ENCODE measurements at regions not wholly inside any gene's neighbourhood (a gene's known extent, or its start where the extent isn't known, plus 50 kb on each side); places are given as distances from the start of the nearest gene placed in this dataset.

DNA sequence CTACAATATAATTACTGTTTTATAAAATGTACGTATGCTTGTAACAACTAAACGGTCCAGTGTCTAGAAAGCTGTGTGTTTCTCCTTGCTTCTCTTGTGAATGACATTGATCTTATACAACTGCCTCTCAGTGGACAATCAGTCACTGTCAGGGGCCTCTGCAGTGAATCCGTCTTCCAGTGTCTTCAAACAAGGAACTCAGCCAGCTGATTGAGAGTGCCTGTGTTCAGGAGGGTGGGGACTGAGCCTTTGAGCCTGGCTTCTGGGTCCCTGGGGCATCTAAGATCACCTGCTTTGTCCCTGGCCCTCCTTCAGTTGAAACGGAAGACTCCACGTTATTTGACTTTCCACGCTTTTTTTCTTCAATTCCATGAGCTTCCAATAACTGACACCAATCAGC is 133.1 kb upstream of the SFSWAP start:
- H3K4me3 ChIP-seq (ENCODE audit: low read depth, low read length), result no peak overlapping the region
- no peak for TF ChIP-seq MYC (IDR thresholded peaks at IDR 0.05; ENCODE audit: low read depth, low read length)
- no peak for TF ChIP-seq POLR2A (IDR thresholded peaks at IDR 0.05; ENCODE audit: extremely low read depth, insufficient read length)
- TF ChIP-seq, protein P1, sequence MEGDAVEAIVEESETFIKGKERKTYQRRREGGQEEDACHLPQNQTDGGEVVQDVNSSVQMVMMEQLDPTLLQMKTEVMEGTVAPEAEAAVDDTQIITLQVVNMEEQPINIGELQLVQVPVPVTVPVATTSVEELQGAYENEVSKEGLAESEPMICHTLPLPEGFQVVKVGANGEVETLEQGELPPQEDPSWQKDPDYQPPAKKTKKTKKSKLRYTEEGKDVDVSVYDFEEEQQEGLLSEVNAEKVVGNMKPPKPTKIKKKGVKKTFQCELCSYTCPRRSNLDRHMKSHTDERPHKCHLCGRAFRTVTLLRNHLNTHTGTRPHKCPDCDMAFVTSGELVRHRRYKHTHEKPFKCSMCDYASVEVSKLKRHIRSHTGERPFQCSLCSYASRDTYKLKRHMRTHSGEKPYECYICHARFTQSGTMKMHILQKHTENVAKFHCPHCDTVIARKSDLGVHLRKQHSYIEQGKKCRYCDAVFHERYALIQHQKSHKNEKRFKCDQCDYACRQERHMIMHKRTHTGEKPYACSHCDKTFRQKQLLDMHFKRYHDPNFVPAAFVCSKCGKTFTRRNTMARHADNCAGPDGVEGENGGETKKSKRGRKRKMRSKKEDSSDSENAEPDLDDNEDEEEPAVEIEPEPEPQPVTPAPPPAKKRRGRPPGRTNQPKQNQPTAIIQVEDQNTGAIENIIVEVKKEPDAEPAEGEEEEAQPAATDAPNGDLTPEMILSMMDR (IDR thresholded peaks at IDR 0.05; ENCODE audit: low read depth, low read length), result no peak
- TF ChIP-seq, protein P2, sequence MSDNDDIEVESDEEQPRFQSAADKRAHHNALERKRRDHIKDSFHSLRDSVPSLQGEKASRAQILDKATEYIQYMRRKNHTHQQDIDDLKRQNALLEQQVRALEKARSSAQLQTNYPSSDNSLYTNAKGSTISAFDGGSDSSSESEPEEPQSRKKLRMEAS (IDR thresholded peaks at IDR 0.05; ENCODE audit: low read depth, low read length), result no peak
- no peak for DNase-seq (ENCODE audit: low read depth)

DNA sequence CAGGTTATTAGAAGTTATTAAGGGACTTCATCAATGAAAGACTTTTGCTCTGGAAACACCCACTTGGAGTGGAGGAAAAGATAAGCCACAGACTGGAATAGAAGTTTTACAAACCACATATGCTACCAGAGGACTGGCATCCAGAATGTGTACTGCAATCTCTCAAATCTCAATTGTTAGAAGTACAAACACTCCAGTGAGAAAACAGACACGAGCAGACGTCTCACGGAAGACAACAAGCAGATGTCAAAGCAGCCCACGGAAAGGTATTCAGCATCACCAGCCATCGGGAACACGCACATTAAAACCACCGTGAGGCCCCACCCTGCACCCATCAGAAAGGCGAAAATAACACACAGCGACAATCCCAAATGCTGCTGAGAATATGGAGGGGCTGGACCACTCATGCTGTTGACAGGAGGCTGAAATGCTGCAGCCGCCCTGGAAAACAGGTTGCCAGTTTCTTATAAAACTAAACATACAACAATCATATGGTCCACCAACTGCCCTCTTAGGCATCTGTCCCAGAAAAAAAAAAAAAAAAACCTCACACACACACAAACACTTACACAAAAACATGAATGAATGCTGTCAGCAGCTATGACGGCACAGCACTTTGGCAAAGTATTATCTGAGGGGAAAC is 131.9 kb upstream of the SFSWAP start:
- TF ChIP-seq, protein P2 (IDR thresholded peaks at IDR 0.05; ENCODE audit: low read depth, low read length), result no peak
- TF ChIP-seq POLR2A (IDR thresholded peaks at IDR 0.05; ENCODE audit: extremely low read depth, insufficient read length), result no peak
- TF ChIP-seq, protein P1 (IDR thresholded peaks at IDR 0.05; ENCODE audit: low read depth, low read length), result no peak
- TF ChIP-seq MYC (IDR thresholded peaks at IDR 0.05; ENCODE audit: low read depth, low read length), result no peak
- no peak for DNase-seq (ENCODE audit: low read depth)
- H3K4me3 ChIP-seq (ENCODE audit: low read depth, low read length), result no peak overlapping the region

DNA sequence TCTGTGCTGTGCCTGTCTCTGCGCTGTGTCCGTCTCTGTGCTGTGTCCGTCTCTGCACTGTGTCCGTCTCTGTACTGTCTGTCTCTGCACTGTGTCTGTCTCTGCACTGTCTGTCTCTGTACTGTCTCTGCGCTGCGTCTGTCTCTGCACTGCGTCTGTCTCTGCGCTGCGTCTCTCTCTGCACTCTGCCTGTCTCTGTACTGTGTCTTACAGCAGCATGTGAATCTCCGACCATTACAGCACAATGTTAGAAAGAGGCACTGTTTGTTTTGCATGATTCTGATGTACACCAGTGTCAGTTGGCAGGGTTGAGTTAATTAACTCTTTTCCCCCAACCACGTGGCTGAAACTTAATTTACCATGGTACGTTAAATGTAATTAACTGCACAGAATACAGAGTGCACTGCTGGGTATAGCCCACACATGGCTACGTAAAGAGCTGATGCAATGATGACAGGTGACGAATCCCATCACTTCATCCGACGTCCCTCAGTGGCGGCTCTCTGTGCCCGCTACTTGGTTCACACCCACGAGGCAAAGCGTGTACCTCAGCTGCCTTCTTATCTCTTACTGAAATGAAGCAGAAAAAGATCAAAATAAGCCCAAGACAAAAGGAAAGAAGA is 127.7 kb upstream of the SFSWAP start:
- DNase-seq (ENCODE audit: low read depth), result peak; percentile 34
- TF ChIP-seq POLR2A (IDR thresholded peaks at IDR 0.05; ENCODE audit: extremely low read depth, insufficient read length), result no peak
- TF ChIP-seq, protein P2 (IDR thresholded peaks at IDR 0.05; ENCODE audit: low read depth, low read length), result peak; percentile 66
- H3K4me3 ChIP-seq (ENCODE audit: low read depth, low read length), result no peak overlapping the region

DNA sequence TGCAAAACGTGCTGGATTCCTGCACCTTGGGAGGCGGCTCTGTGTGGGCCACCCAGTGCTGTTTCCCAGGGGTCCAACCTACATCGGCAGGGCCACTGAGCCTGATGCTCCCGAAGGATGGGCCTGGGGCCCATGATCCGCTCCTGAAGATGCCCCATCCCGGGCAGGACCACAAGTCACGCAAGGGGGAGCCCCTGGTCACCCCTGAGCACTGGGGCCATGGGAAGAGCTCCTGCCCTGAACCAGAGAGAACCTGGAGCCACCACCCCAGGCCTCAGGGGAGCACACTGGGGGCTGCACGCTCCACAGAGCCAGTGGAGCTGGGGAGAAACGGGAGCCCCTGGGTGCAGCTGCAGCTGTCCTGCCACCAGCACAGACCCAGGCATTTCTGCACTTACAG is 124.6 kb upstream of the SFSWAP start:
- TF ChIP-seq, protein P2 (IDR thresholded peaks at IDR 0.05; ENCODE audit: low read depth, low read length), result no peak
- TF ChIP-seq MYC (IDR thresholded peaks at IDR 0.05; ENCODE audit: low read depth, low read length), result no peak
- no peak for TF ChIP-seq POLR2A (IDR thresholded peaks at IDR 0.05; ENCODE audit: extremely low read depth, insufficient read length)
- TF ChIP-seq, protein P1 (IDR thresholded peaks at IDR 0.05; ENCODE audit: low read depth, low read length), result no peak
- no peak for DNase-seq (ENCODE audit: low read depth)
- no peak overlapping the region for H3K4me3 ChIP-seq (ENCODE audit: low read depth, low read length)

DNA sequence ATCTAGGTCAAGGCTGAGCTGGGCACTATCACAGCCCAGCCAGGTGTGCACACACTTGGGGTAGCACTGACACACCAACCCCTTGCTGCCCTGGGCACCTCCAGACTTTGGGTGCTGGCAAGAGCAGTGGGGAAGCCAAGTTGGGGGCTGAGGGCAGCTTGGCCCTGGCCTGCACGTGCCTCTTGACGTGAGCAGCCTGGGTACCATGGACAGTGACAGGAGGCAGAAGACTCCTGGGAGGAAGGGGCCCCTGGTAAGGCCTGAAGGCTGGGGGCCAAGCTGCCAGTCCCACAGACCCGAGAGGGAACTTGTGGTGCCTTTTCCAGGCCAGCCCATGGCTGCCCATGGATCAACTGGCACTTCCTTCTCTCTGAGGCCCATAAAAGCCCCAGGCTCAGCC is 124.1 kb upstream of the SFSWAP start:
- H3K4me3 ChIP-seq (ENCODE audit: low read depth, low read length), result no peak overlapping the region
- TF ChIP-seq POLR2A (IDR thresholded peaks at IDR 0.05; ENCODE audit: extremely low read depth, insufficient read length) (no peak), MYC (IDR thresholded peaks at IDR 0.05; ENCODE audit: low read depth, low read length) (no peak)
- TF ChIP-seq, protein P1 (IDR thresholded peaks at IDR 0.05; ENCODE audit: low read depth, low read length), result no peak
- TF ChIP-seq, protein P2 (IDR thresholded peaks at IDR 0.05; ENCODE audit: low read depth, low read length), result no peak
- DNase-seq (ENCODE audit: low read depth), result no peak

DNA sequence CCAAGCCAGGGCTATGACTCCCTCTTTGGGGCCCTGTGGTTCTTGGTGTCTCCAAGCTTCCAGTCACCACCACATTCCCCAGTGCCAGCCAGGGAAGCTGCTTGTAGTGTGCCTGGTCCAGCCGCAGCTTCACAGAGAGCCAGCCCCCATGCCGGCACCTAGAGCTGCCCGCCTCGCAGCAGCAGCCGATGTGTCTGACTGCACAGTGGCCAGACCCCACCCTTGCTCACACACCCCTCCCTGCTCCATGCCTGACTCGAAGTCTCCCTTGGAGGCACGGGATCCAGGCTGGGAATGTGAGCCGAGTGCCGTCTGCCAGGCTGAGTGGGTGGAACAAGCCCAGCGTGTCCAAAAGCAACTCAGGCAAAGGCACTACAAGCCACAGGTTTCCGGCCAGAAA is 123.3 kb upstream of the SFSWAP start:
- H3K4me3 ChIP-seq (ENCODE audit: low read depth, low read length), result no peak overlapping the region
- DNase-seq (ENCODE audit: low read depth), result no peak
- TF ChIP-seq, protein P1 (IDR thresholded peaks at IDR 0.05; ENCODE audit: low read depth, low read length), result no peak
- no peak for TF ChIP-seq POLR2A (IDR thresholded peaks at IDR 0.05; ENCODE audit: extremely low read depth, insufficient read length)

All from NB4 (cell line).